ENCODE measurements at regions not wholly inside any gene's neighbourhood (a gene's known extent, or its start where the extent isn't known, plus 50 kb on each side); places are given as distances from the start of the nearest gene placed in this dataset.

DNA sequence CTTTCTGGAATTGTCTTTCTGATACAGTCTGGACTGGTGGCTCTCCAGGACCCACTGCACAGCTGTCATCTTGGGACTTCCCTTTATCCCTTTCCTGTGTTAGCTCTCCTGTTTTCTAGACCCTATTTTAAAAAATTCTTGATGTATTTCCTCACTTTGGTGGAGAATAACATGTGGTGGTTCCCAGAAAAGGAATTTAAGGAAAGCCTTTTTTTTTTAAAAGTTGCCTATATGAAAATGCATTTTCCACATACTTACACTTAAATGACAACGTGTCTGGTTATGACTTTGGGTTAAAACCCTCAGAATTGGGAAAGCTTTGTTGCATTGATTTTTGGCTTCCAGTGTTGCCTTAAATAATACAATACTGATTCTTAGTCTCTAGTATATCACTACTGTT is 400.7 kb downstream of the TMEM135 start:
- Histone ChIP-seq H4K20me1 (ENCODE audit: insufficient read depth, low read length) (no peaks in the 10 kb centered on the region), H3K4me3 (ENCODE audit: low read length) (no peak overlapping the region), H3K27ac (ENCODE audit: low read length) (no peak overlapping the region), H3K4me2 (ENCODE audit: low read depth, low read length) (no peak overlapping the region), H3K9me2 (replicated peaks; ENCODE audit: insufficient read depth, low read length) (no peaks in the 10 kb centered on the region), H2AFZ (ENCODE audit: low read length) (no peak overlapping the region), H3F3A (ENCODE audit: insufficient read depth, low read length) (no peaks in the 10 kb centered on the region), H3K79me2 (ENCODE audit: low read length) (no peaks in the 10 kb centered on the region), H3K9ac (ENCODE audit: low read length) (no peak overlapping the region), H3K36me3 (replicated peaks; ENCODE audit: insufficient read depth, low read length) (no peaks in the 10 kb centered on the region), H3K4me1 (ENCODE audit: low read length) (no peaks in the 10 kb centered on the region), H3K9me3 (replicated peaks; ENCODE audit: insufficient read depth, low read length) (no peaks in the 10 kb centered on the region), H3K27me3 (replicated peaks; ENCODE audit: insufficient read depth, low read length) (no peaks in the 10 kb centered on the region)
- TF ChIP-seq EZH2phosphoT487 (IDR thresholded peaks at IDR 0.05; ENCODE audit: low read length) (no peak), EZH2 (optimal IDR thresholded peaks at IDR 0.05; ENCODE audit: low read depth, low read length) (no peak)
- TF ChIP-seq, protein P1, sequence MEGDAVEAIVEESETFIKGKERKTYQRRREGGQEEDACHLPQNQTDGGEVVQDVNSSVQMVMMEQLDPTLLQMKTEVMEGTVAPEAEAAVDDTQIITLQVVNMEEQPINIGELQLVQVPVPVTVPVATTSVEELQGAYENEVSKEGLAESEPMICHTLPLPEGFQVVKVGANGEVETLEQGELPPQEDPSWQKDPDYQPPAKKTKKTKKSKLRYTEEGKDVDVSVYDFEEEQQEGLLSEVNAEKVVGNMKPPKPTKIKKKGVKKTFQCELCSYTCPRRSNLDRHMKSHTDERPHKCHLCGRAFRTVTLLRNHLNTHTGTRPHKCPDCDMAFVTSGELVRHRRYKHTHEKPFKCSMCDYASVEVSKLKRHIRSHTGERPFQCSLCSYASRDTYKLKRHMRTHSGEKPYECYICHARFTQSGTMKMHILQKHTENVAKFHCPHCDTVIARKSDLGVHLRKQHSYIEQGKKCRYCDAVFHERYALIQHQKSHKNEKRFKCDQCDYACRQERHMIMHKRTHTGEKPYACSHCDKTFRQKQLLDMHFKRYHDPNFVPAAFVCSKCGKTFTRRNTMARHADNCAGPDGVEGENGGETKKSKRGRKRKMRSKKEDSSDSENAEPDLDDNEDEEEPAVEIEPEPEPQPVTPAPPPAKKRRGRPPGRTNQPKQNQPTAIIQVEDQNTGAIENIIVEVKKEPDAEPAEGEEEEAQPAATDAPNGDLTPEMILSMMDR (IDR thresholded peaks at IDR 0.05; ENCODE audit: low read length) = no peak
- no peak for DNase-seq

- Histone ChIP-seq H3K4me2 (ENCODE audit: low read depth, low read length) (no peak overlapping the region), H3K27me3 (replicated peaks; ENCODE audit: insufficient read depth, low read length) (no peaks in the 10 kb centered on the region), H3K4me3 (ENCODE audit: low read length) (no peak overlapping the region), H2AFZ (ENCODE audit: low read length) (no peak overlapping the region), H3K9me2 (replicated peaks; ENCODE audit: insufficient read depth, low read length) (no peaks in the 10 kb centered on the region), H3K36me3 (replicated peaks; ENCODE audit: insufficient read depth, low read length) (no peaks in the 10 kb centered on the region), H3K79me2 (ENCODE audit: low read length) (no peaks in the 10 kb centered on the region), H3K4me1 (ENCODE audit: low read length) (no peaks in the 10 kb centered on the region), H3K27ac (ENCODE audit: low read length) (no peak overlapping the region), H3F3A (ENCODE audit: insufficient read depth, low read length) (no peaks in the 10 kb centered on the region), H3K9ac (ENCODE audit: low read length) (no peak overlapping the region), H4K20me1 (ENCODE audit: insufficient read depth, low read length) (no peaks in the 10 kb centered on the region), H3K9me3 (replicated peaks; ENCODE audit: insufficient read depth, low read length) (no peaks in the 10 kb centered on the region)
- DNase-seq = no peak
- TF ChIP-seq EZH2phosphoT487 (IDR thresholded peaks at IDR 0.05; ENCODE audit: low read length) = no peak
- TF ChIP-seq EZH2 (optimal IDR thresholded peaks at IDR 0.05; ENCODE audit: low read depth, low read length) = no peak
- TF ChIP-seq, protein P1 (IDR thresholded peaks at IDR 0.05; ENCODE audit: low read length) = no peak
Observed at GRCh38 chr11:87437844-87438223, 400.1 kb downstream of the TMEM135 start.

- Histone ChIP-seq H3K9me3 (replicated peaks; ENCODE audit: insufficient read depth, low read length) (no peaks in the 10 kb centered on the region), H3K36me3 (replicated peaks; ENCODE audit: insufficient read depth, low read length) (no peaks in the 10 kb centered on the region), H2AFZ (ENCODE audit: low read length) (no peak overlapping the region), H3K27ac (ENCODE audit: low read length) (no peak overlapping the region), H4K20me1 (ENCODE audit: insufficient read depth, low read length) (no peaks in the 10 kb centered on the region), H3K79me2 (ENCODE audit: low read length) (no peaks in the 10 kb centered on the region), H3K4me2 (ENCODE audit: low read depth, low read length) (no peak overlapping the region), H3K9me2 (replicated peaks; ENCODE audit: insufficient read depth, low read length) (no peaks in the 10 kb centered on the region), H3F3A (ENCODE audit: insufficient read depth, low read length) (no peaks in the 10 kb centered on the region), H3K4me1 (ENCODE audit: low read length) (no peaks in the 10 kb centered on the region), H3K9ac (ENCODE audit: low read length) (no peak overlapping the region), H3K4me3 (ENCODE audit: low read length) (no peak overlapping the region), H3K27me3 (replicated peaks; ENCODE audit: insufficient read depth, low read length) (no peaks in the 10 kb centered on the region)
- no peak for DNase-seq
- TF ChIP-seq EZH2 (optimal IDR thresholded peaks at IDR 0.05; ENCODE audit: low read depth, low read length) = no peak
- TF ChIP-seq, protein P1 (IDR thresholded peaks at IDR 0.05; ENCODE audit: low read length) = no peak
- TF ChIP-seq EZH2phosphoT487 (IDR thresholded peaks at IDR 0.05; ENCODE audit: low read length) = no peak
Observed at GRCh38 chr11:87437133-87437843, 399.6 kb downstream of the TMEM135 start.

All from MM.1S (cell line).